NCI-H345 treated with DMSO at 0.1 percent for 48 hours (cell line): ENCODE measurements at regions not wholly inside any gene's neighbourhood (a gene's known extent, or its start where the extent isn't known, plus 50 kb on each side); places are given as distances from the start of the nearest gene placed in this dataset.
"Not testable (repeated sequence)": the region's sequence is repeated elsewhere in the genome, so short reads cannot be mapped to it uniquely, and the experiment has no call there.

Source experiments
- DNase-seq: peaks from one replicate; lab custom pipeline; 2025; ENCODE audit not compliant: unreplicated experiment; lab: John Stamatoyannopoulos, UW

- DNase-seq = no peak
These were observed 1233.2 kb downstream of the OLFM4 start for GRCh38 chr13:54261856-54262255.

- no peak for DNase-seq
These were observed 1235.3 kb downstream of the OLFM4 start for GRCh38 chr13:54263868-54264267.

GRCh38 chr13:54267253-54267668, 1238.6 kb downstream of the OLFM4 start:
- DNase-seq = not testable (repeated sequence)

GRCh38 chr13:54268013-54268695, 1239.5 kb downstream of the OLFM4 start:
- DNase-seq = not testable (repeated sequence)

GRCh38 chr13:54287062-54287764, 1258.6 kb downstream of the OLFM4 start:
- DNase-seq = no peak

GRCh38 chr13:54301085-54301484, 1272.5 kb downstream of the OLFM4 start:
- no peak for DNase-seq

GRCh38 chr13:54305377-54305776, 1276.8 kb downstream of the OLFM4 start:
- no peak for DNase-seq

GRCh38 chr13:54312885-54313284, 1284.3 kb downstream of the OLFM4 start:
- no peak for DNase-seq

GRCh38 chr13:54317722-54318121, 1289.1 kb downstream of the OLFM4 start:
- no peak for DNase-seq

- DNase-seq = no peak
These were observed 1308.9 kb downstream of the OLFM4 start for GRCh38 chr13:54337540-54337939.

GRCh38 chr13:54347531-54347930, 1318.9 kb downstream of the OLFM4 start:
- no peak for DNase-seq

GRCh38 chr13:54356209-54356608, 1327.6 kb downstream of the OLFM4 start:
- no peak for DNase-seq

- no peak for DNase-seq
These were observed 1328.2 kb downstream of the OLFM4 start for GRCh38 chr13:54356849-54357248.

GRCh38 chr13:54357284-54357933, 1328.8 kb downstream of the OLFM4 start:
- DNase-seq = peak; percentile 6

- no peak for DNase-seq
These were observed 1332.8 kb downstream of the OLFM4 start for GRCh38 chr13:54361460-54361859.

- DNase-seq = no peak
These were observed 1338.1 kb downstream of the OLFM4 start for GRCh38 chr13:54366728-54367127.

- no peak for DNase-seq
These were observed 1339.1 kb downstream of the OLFM4 start for GRCh38 chr13:54367639-54368271.

GRCh38 chr13:54368387-54368786, 1339.8 kb downstream of the OLFM4 start:
- DNase-seq = no peak

GRCh38 chr13:54373211-54373610, 1344.6 kb downstream of the OLFM4 start:
- peak; percentile 29 for DNase-seq

GRCh38 chr13:54379461-54379860, 1350.8 kb downstream of the OLFM4 start:
- DNase-seq = no peak

GRCh38 chr13:54383604-54384003, 1355.0 kb downstream of the OLFM4 start:
- DNase-seq = no peak

GRCh38 chr13:54387625-54388024, 1359.0 kb downstream of the OLFM4 start:
- no peak for DNase-seq
